ENCODE measurements at regions not wholly inside any gene's neighbourhood (a gene's known extent, or its start where the extent isn't known, plus 50 kb on each side); places are given as distances from the start of the nearest gene placed in this dataset.

DNA sequence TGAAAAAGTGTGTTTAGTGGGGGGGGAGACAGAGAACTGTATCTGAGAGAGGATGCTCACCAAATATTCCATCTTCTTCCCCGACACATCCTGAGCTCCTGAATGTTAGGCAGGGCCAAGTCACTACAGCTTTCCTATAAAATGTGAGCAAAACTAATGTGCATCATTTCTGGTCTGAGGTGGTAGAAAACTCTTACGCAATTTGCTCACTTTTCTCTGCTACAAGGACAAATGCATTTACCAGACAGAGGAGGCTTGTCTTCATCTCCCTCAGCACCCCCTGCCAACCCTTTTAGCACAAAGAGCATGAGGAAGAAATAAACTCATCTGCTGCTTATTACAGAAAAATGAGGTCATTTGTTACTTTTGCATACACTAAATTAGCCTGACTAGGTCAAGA lies 554.0 kb downstream of the RNF144A start:
- H2AFZ ChIP-seq (ENCODE audit: low read depth, low read length), result no peak overlapping the region
- no peaks in the 10 kb centered on the region for H4K20me1 ChIP-seq (ENCODE audit: insufficient read depth)
- H3K4me2 ChIP-seq (ENCODE audit: low read length), result no peak overlapping the region
- H3K4me3 ChIP-seq (ENCODE audit: low read length), result no peak overlapping the region
- no peaks in the 10 kb centered on the region for H3K79me2 ChIP-seq (replicated peaks; ENCODE audit: insufficient read depth, low read length)
- no peaks in the 10 kb centered on the region for H3K9me2 ChIP-seq (ENCODE audit: insufficient read depth, low read length)
- H3K9me3 ChIP-seq (ENCODE audit: low read length), result no peaks in the 10 kb centered on the region
- TF ChIP-seq, protein P1, sequence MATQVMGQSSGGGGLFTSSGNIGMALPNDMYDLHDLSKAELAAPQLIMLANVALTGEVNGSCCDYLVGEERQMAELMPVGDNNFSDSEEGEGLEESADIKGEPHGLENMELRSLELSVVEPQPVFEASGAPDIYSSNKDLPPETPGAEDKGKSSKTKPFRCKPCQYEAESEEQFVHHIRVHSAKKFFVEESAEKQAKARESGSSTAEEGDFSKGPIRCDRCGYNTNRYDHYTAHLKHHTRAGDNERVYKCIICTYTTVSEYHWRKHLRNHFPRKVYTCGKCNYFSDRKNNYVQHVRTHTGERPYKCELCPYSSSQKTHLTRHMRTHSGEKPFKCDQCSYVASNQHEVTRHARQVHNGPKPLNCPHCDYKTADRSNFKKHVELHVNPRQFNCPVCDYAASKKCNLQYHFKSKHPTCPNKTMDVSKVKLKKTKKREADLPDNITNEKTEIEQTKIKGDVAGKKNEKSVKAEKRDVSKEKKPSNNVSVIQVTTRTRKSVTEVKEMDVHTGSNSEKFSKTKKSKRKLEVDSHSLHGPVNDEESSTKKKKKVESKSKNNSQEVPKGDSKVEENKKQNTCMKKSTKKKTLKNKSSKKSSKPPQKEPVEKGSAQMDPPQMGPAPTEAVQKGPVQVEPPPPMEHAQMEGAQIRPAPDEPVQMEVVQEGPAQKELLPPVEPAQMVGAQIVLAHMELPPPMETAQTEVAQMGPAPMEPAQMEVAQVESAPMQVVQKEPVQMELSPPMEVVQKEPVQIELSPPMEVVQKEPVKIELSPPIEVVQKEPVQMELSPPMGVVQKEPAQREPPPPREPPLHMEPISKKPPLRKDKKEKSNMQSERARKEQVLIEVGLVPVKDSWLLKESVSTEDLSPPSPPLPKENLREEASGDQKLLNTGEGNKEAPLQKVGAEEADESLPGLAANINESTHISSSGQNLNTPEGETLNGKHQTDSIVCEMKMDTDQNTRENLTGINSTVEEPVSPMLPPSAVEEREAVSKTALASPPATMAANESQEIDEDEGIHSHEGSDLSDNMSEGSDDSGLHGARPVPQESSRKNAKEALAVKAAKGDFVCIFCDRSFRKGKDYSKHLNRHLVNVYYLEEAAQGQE (IDR thresholded peaks at IDR 0.05; ENCODE audit: borderline replicate concordance), result no peak
- no peak for TF ChIP-seq RAD21 (conservative IDR thresholded peaks at IDR 0.05)
- no peak overlapping the region for H3K27ac ChIP-seq (ENCODE audit: low read length)
- no peaks in the 10 kb centered on the region for H3K36me3 ChIP-seq (ENCODE audit: insufficient read depth, low read length)
- no peaks in the 10 kb centered on the region for H3F3A ChIP-seq (ENCODE audit: insufficient read depth, low read length, poor library complexity, severe bottlenecking)
- no peaks in the 10 kb centered on the region for H3K27me3 ChIP-seq (ENCODE audit: insufficient read depth, low read depth, low read length)
- no peak overlapping the region for H3K9ac ChIP-seq (ENCODE audit: low read length)

DNA sequence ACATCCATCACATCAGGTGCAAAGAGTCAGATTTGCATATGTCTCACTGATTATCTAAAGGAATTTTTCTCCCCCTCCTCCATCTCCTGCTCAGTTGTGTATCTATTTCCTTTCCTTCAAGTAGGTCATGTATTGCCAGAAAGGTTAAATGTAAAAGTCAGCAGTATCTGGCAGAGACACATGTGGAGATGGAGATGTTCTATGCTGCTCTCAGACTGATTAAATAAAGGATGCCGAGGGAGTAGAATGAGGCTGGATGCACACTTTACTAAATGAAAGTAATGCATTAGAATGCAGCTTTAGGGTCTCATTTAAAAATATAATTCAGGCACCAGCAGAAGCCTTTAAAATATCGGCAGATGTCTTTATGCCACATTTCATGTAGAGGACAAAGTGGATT lies 555.3 kb downstream of the RNF144A start:
- H3K27me3 ChIP-seq (ENCODE audit: insufficient read depth, low read depth, low read length), result no peaks in the 10 kb centered on the region
- peak overlapping the region; percentile 1 for H3K27ac ChIP-seq (ENCODE audit: low read length)
- no peaks in the 10 kb centered on the region for H3F3A ChIP-seq (ENCODE audit: insufficient read depth, low read length, poor library complexity, severe bottlenecking)
- TF ChIP-seq EZH2 (IDR thresholded peaks at IDR 0.05; ENCODE audit: borderline replicate concordance, insufficient read depth, low read length, poor library complexity, severe bottlenecking) (no peak), RAD21 (conservative IDR thresholded peaks at IDR 0.05) (no peak), EP300 (conservative IDR thresholded peaks at IDR 0.05; ENCODE audit: poor library complexity, severe bottlenecking) (no peak), POLR2AphosphoS5 (IDR thresholded peaks at IDR 0.05) (no peak), SMC3 (conservative IDR thresholded peaks at IDR 0.05; ENCODE audit: poor library complexity) (no peak), TAF1 (IDR thresholded peaks at IDR 0.05; ENCODE audit: low read depth) (no peak), MXI1 (conservative IDR thresholded peaks at IDR 0.05; ENCODE audit: poor library complexity, severe bottlenecking) (no peak)
- TF ChIP-seq, protein P1 (IDR thresholded peaks at IDR 0.05; ENCODE audit: borderline replicate concordance), result no peak
- TF ChIP-seq, protein P2, sequence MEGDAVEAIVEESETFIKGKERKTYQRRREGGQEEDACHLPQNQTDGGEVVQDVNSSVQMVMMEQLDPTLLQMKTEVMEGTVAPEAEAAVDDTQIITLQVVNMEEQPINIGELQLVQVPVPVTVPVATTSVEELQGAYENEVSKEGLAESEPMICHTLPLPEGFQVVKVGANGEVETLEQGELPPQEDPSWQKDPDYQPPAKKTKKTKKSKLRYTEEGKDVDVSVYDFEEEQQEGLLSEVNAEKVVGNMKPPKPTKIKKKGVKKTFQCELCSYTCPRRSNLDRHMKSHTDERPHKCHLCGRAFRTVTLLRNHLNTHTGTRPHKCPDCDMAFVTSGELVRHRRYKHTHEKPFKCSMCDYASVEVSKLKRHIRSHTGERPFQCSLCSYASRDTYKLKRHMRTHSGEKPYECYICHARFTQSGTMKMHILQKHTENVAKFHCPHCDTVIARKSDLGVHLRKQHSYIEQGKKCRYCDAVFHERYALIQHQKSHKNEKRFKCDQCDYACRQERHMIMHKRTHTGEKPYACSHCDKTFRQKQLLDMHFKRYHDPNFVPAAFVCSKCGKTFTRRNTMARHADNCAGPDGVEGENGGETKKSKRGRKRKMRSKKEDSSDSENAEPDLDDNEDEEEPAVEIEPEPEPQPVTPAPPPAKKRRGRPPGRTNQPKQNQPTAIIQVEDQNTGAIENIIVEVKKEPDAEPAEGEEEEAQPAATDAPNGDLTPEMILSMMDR (IDR thresholded peaks at IDR 0.05; ENCODE audit: poor library complexity, severe bottlenecking), result no peak
- no peaks in the 10 kb centered on the region for H3K9me3 ChIP-seq (ENCODE audit: low read length)
- H4K20me1 ChIP-seq (ENCODE audit: insufficient read depth), result no peaks in the 10 kb centered on the region
- H3K79me2 ChIP-seq (replicated peaks; ENCODE audit: insufficient read depth, low read length), result no peaks in the 10 kb centered on the region
- no peak overlapping the region for H3K4me3 ChIP-seq (ENCODE audit: low read length)
- H2AFZ ChIP-seq (ENCODE audit: low read depth, low read length), result no peak overlapping the region
- no peaks in the 10 kb centered on the region for H3K36me3 ChIP-seq (ENCODE audit: insufficient read depth, low read length)
- H3K9ac ChIP-seq (ENCODE audit: low read length), result no peak overlapping the region
- H3K9me2 ChIP-seq (ENCODE audit: insufficient read depth, low read length), result no peaks in the 10 kb centered on the region
- H3K4me2 ChIP-seq (ENCODE audit: low read length), result peak overlapping the region; percentile 15

Data from neural cell (in vitro differentiated cells).